ENCODE measurements at regions not wholly inside any gene's neighbourhood (a gene's known extent, or its start where the extent isn't known, plus 50 kb on each side); places are given as distances from the start of the nearest gene placed in this dataset.

GRCh38 chr9:18046068-18046467 is 427.9 kb upstream of the ADAMTSL1 start:
- in situ Hi-C loops (cut with HindIII; ENCODE audit: extremely low pct_ligation_motif_present, low pct_unique_long_range_greater_than_20kb), result no loop called here
- FAIRE-seq, result no peak

DNA sequence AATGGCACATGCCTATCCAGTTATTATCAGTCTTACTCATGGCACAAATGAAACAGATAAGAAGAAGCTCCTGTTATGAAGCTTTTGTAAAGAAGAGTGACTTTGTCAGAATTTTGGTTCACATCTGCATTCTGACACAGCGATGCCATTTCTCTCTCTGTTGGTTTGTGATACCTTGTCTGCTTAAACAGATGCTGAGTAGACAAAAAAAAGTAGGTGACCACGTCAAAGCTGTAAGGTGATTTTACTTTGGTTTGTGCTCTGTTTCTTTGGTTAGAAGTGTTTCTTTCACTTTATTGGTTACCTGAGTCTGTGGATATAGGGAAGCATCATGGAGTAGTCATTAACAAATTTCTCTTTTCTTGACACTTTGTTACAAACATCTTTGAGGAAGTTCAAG is 422.3 kb upstream of the ADAMTSL1 start:
- no TSS peak for BruUV-seq (replicated peaks)
- no peaks in the 10 kb centered on the region for H3K27me3 ChIP-seq (ENCODE audit: control insufficient read depth in 1 of 2, insufficient read depth in 2 of 2, low read length in 2 of 2)
- H3K4me1 ChIP-seq (ENCODE audit: insufficient read depth, low read length), result no peaks in the 10 kb centered on the region
- in situ Hi-C loops (cut with HindIII; ENCODE audit: extremely low pct_ligation_motif_present, low pct_unique_long_range_greater_than_20kb) (no loop called here), intact Hi-C loops (cut with micrococcal nuclease; ENCODE audit: unreplicated experiment) (no loop called here)
- DNase-seq (ENCODE audit: low spot score) (no peak), FAIRE-seq (no peak), ATAC-seq (no peak)
- TF ChIP-seq NR3C1 (CRISPR knock-in tag; IDR thresholded peaks at IDR 0.05) (no peak), ZNF414 (CRISPR knock-in tag; IDR thresholded peaks at IDR 0.05) (no peak), ZNF292 (CRISPR knock-in tag; IDR thresholded peaks at IDR 0.05; ENCODE audit: borderline replicate concordance, low read depth) (no peak), TP53 (CRISPR knock-in tag; conservative IDR thresholded peaks at IDR 0.05) (no peak), ZNF546 (CRISPR knock-in tag; conservative IDR thresholded peaks at IDR 0.05) (no peak), MAFK (conservative IDR thresholded peaks at IDR 0.05 in 1 of 2, IDR thresholded peaks at IDR 0.05 in 1 of 2; ENCODE audit: low read length in 2 of 2) (peak; percentile 86 to 92), MAFF (IDR thresholded peaks at IDR 0.05; ENCODE audit: low read depth, low read length) (peak; percentile 91), ZNF772 (CRISPR knock-in tag; IDR thresholded peaks at IDR 0.05) (no peak)
- TF ChIP-seq, protein P1, sequence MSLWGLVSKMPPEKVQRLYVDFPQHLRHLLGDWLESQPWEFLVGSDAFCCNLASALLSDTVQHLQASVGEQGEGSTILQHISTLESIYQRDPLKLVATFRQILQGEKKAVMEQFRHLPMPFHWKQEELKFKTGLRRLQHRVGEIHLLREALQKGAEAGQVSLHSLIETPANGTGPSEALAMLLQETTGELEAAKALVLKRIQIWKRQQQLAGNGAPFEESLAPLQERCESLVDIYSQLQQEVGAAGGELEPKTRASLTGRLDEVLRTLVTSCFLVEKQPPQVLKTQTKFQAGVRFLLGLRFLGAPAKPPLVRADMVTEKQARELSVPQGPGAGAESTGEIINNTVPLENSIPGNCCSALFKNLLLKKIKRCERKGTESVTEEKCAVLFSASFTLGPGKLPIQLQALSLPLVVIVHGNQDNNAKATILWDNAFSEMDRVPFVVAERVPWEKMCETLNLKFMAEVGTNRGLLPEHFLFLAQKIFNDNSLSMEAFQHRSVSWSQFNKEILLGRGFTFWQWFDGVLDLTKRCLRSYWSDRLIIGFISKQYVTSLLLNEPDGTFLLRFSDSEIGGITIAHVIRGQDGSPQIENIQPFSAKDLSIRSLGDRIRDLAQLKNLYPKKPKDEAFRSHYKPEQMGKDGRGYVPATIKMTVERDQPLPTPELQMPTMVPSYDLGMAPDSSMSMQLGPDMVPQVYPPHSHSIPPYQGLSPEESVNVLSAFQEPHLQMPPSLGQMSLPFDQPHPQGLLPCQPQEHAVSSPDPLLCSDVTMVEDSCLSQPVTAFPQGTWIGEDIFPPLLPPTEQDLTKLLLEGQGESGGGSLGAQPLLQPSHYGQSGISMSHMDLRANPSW (CRISPR knock-in tag; IDR thresholded peaks at IDR 0.05; ENCODE audit: borderline replicate concordance), result no peak
- H3K4me3 ChIP-seq (replicated peaks in 1 of 3; ENCODE audit: insufficient read depth in 1 of 3, low read depth in 2 of 3, low read length in 3 of 3), result no peak overlapping the region
- no peak overlapping the region for H2AFZ ChIP-seq (ENCODE audit: low read length)
- H3K4me2 ChIP-seq (ENCODE audit: low read depth, low read length), result no peak overlapping the region
- no peaks in the 10 kb centered on the region for H3K9me3 ChIP-seq (ENCODE audit: low read length)
- no peaks in the 10 kb centered on the region for H3K79me2 ChIP-seq (ENCODE audit: insufficient read depth, low read length)
- ChIA-PET POLR2A (no interaction called here), CTCF (ENCODE audit: low intra/inter-chr PET ratio, low total read pairs) (no interaction called here)
- H3K9ac ChIP-seq (ENCODE audit: insufficient read depth, low read depth, low read length), result no peak overlapping the region
- WGBS (ENCODE audit: low lambda C conversion rate), result 3% methylated on average over 2 of the region's 2 CpGs
- no peaks in the 10 kb centered on the region for H4K20me1 ChIP-seq (ENCODE audit: insufficient read depth, low read length)
- no peak overlapping the region for H3K27ac ChIP-seq (ENCODE audit: extremely low read length, insufficient read depth, low read length)
- no peaks in the 10 kb centered on the region for H3K36me3 ChIP-seq (replicated peaks in 1 of 2; ENCODE audit: control insufficient read depth in 1 of 2, insufficient read depth in 2 of 2, low read length in 2 of 2)

More at GRCh38 chr9:18046068-18046467, 427.9 kb upstream of the ADAMTSL1 start:
- TF ChIP-seq GPN1 (CRISPR knock-in tag; IDR thresholded peaks at IDR 0.05; ENCODE audit: borderline replicate concordance), result no peak
- TF ChIP-seq, protein P2, sequence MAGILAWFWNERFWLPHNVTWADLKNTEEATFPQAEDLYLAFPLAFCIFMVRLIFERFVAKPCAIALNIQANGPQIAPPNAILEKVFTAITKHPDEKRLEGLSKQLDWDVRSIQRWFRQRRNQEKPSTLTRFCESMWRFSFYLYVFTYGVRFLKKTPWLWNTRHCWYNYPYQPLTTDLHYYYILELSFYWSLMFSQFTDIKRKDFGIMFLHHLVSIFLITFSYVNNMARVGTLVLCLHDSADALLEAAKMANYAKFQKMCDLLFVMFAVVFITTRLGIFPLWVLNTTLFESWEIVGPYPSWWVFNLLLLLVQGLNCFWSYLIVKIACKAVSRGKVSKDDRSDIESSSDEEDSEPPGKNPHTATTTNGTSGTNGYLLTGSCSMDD (CRISPR knock-in tag; IDR thresholded peaks at IDR 0.05), result no peak
- TF ChIP-seq FOXP1 (IDR thresholded peaks at IDR 0.05), result no peak
- TF ChIP-seq FOXP1 (CRISPR knock-in tag; IDR thresholded peaks at IDR 0.05), result no peak
- TF ChIP-seq, protein P3, sequence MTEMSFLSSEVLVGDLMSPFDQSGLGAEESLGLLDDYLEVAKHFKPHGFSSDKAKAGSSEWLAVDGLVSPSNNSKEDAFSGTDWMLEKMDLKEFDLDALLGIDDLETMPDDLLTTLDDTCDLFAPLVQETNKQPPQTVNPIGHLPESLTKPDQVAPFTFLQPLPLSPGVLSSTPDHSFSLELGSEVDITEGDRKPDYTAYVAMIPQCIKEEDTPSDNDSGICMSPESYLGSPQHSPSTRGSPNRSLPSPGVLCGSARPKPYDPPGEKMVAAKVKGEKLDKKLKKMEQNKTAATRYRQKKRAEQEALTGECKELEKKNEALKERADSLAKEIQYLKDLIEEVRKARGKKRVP (CRISPR knock-in tag; IDR thresholded peaks at IDR 0.05), result no peak
- no peak for TF ChIP-seq ZKSCAN1 (IDR thresholded peaks at IDR 0.05; ENCODE audit: low read length)
- ChIA-PET CTCF (ENCODE audit: low intra/inter-chr PET ratio, low total read pairs) (no interaction called here), POLR2A (no interaction called here)
- Histone ChIP-seq H3K9ac (ENCODE audit: insufficient read depth, low read depth, low read length) (no peak overlapping the region), H3K27me3 (ENCODE audit: control insufficient read depth in 1 of 2, insufficient read depth in 2 of 2, low read length in 2 of 2) (no peaks in the 10 kb centered on the region), H2AFZ (ENCODE audit: low read length) (no peak overlapping the region), H3K36me3 (replicated peaks in 1 of 2; ENCODE audit: control insufficient read depth in 1 of 2, insufficient read depth in 2 of 2, low read length in 2 of 2) (no peaks in the 10 kb centered on the region), H3K27ac (ENCODE audit: extremely low read length, insufficient read depth, low read length) (no peak overlapping the region), H3K4me2 (ENCODE audit: low read depth, low read length) (no peak overlapping the region), H3K9me3 (ENCODE audit: low read length) (no peaks in the 10 kb centered on the region), H3K4me1 (ENCODE audit: insufficient read depth, low read length) (no peaks in the 10 kb centered on the region), H3K79me2 (ENCODE audit: insufficient read depth, low read length) (no peaks in the 10 kb centered on the region), H4K20me1 (ENCODE audit: insufficient read depth, low read length) (no peaks in the 10 kb centered on the region), H3K4me3 (replicated peaks in 1 of 3; ENCODE audit: insufficient read depth in 1 of 3, low read depth in 2 of 3, low read length in 3 of 3) (no peak overlapping the region)
- DNase-seq (ENCODE audit: low spot score), result no peak
- no TSS peak for BruUV-seq (replicated peaks)
- ATAC-seq, result no peak
- 0% methylated on average over 1 of the region's 1 CpG for WGBS (ENCODE audit: low lambda C conversion rate)
- intact Hi-C loops (cut with micrococcal nuclease; ENCODE audit: unreplicated experiment), result no loop called here

All from HepG2 (cell line).